ENCODE measurements at regions not wholly inside any gene's neighbourhood (a gene's known extent, or its start where the extent isn't known, plus 50 kb on each side); places are given as distances from the start of the nearest gene placed in this dataset.
A peak's percentile ranks its signal among the peaks of the same experiment; 100 is the strongest.
"Not testable (repeated sequence)": the region's sequence is repeated elsewhere in the genome, so short reads cannot be mapped to it uniquely, and the experiment has no call there.

DNA sequence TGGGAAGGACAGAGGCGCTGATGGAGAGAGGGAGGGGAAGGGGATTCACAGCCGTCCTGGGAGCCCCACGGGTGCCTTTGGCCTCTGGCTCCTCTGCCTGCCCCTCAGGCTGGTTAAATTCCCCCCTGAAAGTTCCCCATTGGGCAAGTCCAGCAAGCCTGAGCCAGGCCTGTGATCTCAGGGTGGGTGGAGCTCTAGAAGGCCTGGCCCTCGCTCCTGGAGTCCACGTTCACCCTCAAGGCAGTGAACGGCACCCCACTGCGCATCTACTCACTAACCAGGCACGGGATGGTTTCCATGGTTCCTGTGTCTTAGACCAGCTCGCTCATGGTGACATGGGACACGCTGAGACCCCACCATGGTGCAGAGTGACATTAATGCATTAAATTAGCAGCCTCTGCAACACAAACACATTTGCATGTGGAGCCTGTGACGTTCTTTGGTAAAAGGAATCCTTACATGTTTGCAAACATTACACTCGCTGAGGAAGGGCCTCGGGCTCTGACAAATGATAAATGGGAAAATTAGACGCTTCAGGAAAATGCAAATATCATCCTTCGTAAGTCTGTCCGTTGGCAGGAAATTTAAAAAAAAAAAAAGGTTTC is 452.7 kb downstream of the PREX1 start:
- DNase-seq = peak; percentile 77

GRCh38 chr20:48374031-48374907 is 453.5 kb downstream of the PREX1 start:
- not testable (repeated sequence) for DNase-seq

DNA sequence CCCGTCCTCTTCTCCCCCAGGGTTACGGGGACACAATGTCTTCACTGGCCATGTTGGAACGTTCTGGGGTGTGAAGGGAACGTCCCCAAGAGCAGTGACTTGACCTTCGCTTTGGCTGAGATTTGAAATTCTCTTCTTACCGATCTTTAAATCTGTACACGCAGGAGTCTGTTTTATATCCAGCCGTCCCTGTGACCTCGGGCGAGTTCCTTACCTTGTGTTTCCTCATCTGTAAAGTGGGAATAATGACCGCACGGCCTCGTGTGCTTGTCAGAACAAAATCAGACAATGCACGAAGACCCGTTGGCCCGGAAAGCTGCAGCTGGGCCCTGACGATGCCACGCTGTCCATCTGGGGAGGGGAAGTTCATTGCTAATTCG is 454.3 kb downstream of the PREX1 start:
- DNase-seq = no peak

GRCh38 chr20:48372851-48373554 is 454.8 kb downstream of the PREX1 start:
- not testable (repeated sequence) for DNase-seq

GRCh38 chr20:48371211-48371610 is 456.6 kb downstream of the PREX1 start:
- DNase-seq = no peak

DNA sequence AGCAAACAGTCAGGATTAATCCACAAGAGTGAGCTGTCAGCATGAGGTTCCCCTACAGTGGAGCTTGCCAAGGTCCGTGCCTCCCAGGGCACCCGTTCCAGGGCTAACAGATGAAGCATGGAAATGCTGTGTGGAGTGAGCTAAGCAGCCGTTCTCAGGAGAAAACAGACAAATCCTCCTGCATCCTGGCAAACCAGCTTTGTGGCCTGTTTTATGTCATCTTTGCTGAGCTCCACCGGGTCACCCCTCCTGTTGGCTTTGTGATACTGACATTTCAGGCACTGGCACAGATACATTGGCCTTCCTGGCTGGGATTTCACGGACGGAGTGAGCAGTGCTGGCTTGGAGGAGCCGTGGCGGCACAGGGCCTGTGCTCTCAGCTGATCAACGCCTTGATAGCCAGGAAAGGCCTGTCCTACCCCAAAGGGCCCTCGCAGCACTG is 459.2 kb downstream of the PREX1 start:
- not testable (repeated sequence) for DNase-seq

DNA sequence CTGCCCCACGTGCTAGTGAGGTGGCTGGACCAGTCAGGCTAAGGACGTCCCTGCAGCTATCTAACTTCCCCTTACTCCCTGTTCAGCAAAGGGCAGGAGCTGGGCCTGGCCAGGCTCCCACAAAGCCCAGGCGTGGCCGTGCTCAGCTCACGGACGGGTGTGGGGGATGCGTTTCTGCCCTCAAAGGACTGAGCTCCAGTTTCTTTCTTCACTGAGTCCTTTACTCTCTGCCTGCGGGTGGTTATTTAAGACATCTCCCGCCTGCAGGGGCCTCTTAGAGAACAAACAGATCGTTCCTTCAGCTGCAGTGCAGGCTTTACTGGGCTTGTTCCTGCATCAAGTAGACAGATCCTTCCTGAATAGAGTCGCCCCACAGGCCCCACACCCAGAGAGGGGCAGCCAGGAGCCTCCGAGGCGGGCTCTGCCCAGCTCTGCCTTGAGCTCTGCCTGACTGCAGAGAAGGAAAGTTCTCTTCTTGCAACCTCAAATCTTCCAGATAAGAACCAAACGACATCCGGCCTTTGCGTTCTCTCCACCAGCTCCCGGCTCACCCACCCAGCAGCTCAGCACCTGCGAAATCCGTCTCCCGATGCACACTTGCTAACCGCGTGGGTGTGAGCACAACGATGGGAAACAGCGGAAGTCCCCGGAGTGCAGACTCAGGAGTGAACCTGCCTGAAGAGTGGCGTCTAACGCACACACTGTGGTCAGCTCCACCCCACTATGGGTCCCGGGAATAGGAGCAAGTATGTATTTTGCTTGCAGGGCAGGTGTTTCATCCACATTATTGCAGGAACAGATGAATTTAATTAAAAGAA is 460.0 kb downstream of the PREX1 start:
- not testable (repeated sequence) for DNase-seq

DNA sequence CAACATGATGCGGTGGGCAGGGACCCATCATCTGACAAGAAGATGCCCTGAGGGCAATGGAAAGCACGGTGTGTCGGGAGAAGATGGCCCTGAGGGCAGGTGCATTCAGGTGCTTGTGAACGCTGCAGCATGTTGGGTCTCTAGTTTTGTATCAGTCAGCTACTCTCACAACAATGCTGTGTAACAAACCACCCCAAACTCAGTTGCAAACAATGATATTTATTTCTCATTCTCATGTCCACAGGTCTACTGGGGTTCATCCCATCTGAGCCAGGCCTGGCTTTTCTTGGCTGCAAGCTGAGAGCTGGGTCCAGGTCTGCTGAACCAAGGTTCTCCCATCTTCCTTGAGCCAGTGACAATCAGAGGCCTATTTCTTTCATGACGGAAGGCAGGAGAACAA is 461.6 kb downstream of the PREX1 start:
- no peak for DNase-seq

GRCh38 chr20:48364688-48365421 is 462.9 kb downstream of the PREX1 start:
- DNase-seq = no peak

- no peak for DNase-seq
These were observed 463.7 kb downstream of the PREX1 start for GRCh38 chr20:48364055-48364454.

DNA sequence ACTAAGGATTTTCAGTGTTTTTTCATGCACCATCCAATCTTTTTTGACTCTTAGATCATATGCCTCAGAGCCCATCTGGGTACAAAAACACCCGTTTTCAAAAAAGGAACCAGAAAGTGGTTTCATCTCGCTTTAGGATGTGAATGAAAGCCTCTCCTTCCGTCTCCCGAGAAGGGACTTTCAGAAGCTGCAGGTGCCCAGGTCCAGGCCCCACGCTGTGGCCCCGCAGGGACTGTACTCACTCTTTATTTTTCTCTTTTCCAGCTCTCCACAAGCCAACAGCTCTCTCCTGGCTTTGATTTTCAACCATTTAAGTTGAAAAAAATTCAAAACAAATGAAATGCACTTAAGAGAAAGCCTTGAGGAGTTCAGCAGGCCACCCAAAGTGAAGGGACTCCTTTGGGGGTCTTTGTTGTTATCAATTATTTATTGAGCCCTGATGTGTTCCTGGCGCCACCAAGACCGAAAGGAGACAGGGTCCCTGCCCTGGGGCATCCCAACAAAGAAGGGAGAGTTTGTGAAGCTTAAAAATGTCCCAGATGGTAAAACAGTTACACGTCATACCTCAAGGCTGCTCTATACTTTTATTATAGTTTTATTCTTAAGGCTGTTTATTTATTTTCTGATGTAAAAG is 467.3 kb downstream of the PREX1 start:
- no peak for DNase-seq

GRCh38 chr20:48359692-48360341 is 468.0 kb downstream of the PREX1 start:
- DNase-seq = no peak

DNA sequence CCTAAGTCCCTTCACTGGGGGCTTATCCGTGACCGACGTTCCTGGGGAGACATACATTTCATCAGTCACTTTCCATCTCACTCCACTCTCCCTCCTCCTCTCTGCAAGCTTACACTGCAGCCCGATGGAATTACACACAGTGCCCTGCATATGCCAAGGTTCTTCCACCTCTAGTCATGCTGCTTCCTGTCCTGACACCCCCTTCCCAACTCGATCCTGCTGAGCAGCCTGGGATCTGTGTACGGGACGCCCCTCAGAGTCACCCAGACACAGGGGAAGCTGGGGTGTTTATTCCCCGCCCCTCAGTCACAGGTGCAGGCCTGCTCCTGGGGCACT is 468.8 kb downstream of the PREX1 start:
- DNase-seq = not testable (repeated sequence)

DNA sequence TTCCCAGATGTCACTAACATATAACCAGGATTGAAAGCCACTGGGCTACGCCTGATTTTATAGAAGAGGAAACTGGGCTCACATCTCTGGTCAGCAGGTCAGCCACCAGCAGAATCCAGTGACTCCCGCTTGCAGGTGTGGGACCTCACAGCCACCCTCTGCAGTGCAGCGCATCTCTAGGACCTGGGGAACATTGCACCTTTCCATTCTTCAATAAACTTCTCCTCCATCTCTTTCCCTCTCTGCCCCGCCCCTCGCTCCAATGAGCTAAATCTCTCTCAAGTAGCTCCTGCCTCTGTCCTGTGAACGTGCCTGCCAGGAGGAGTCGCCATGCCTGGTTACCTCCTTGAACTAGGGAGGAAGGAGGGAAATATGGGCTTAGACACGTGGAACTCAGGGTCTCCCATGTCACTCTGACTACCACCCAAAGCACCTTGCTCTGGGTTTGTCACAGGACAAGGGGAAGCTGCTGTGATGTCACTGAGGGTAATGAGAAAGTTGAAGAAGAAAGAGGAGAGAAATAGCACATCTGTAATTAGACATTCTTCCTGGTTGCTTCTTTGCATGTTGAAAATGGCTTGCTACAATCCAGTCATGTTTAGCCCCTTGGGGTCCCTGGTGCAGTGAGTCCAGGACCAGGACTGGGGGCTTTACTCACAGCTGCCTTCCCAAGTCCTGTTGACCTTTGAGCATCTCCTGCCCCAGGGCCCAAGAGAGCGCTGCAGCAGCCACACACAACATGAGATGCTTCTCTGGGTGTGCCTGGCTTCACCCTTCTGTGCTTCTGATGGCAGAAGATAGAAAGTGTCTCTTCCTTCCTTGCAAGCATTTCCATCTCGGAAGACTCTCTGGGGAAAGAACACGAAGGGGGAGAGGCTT is 469.4 kb downstream of the PREX1 start:
- no peak for DNase-seq

GRCh38 chr20:48357714-48358113 is 470.1 kb downstream of the PREX1 start:
- no peak for DNase-seq

DNA sequence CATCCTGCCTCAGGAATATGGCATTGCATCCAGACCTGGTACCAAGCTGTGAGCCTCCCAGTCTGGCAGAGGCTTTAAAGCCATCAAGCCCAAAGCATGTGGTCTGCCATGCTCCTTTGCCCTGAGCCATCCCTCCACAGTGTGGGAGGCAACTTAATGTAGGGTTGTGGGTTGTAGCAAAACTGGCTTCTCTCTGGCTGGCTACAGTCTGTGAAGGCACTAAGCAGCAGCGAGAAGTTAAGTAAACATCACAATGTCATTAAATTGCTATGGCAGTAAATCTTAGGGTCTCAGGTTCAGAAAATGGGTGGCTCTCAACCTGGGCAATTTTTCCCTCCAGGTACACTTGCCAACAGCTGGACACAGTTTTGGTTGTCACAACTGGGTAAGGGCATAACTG is 472.9 kb downstream of the PREX1 start:
- no peak for DNase-seq

DNA sequence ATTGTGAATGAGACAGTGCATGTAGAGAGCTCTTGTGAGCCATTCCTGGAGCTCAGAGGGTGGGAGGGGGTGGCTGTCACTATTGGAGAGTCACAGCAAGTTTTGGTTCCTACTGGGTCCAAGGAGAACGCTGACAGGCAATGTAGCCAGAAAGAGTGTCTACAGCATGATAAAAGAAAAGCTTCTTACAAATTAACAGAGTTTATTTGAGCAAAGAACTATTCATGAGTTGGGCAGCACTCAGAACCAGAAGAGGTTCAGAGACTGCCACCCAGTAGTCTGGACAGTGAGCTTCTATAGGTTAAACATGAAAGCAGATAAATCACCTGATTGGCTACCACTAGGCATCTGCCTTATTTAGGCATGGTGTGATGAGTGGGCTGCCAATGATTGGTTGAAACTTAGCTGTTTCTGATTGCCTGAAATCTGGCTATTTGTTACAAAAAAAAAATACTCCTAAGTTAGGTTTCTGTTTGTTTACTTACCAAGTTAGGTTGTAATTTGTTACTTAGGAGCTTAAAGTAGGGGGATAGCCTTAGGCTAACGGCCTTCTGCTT is 473.4 kb downstream of the PREX1 start:
- no peak for DNase-seq

- DNase-seq = no peak
These were observed 475.2 kb downstream of the PREX1 start for GRCh38 chr20:48352628-48353027.

GRCh38 chr20:48352042-48352441 is 475.8 kb downstream of the PREX1 start:
- no peak for DNase-seq
